Lower leg skin (tissue), 3 donors: ENCODE measurements at regions not wholly inside any gene's neighbourhood (a gene's known extent, or its start where the extent isn't known, plus 50 kb on each side); places are given as distances from the start of the nearest gene placed in this dataset.

ENCODE experiments used
- POLR2A ChIP-seq, 2 donors: fragments of 450-650 bp; IDR thresholded peaks; one replicate each; pipeline ENCODE4 v1.6.1; 2016 to 2017; ENCODE audit warnings: antibody characterized with exemption in 2 of 2, mild to moderate bottlenecking in 1 of 2, moderate library complexity in 1 of 2
- TF ChIP-seq, protein P1 (sequence below), 3 donors: fragments of 450-650 bp; IDR thresholded peaks; one replicate each; pipeline ENCODE4 v1.5.1; 2016; ENCODE audit warnings: antibody characterized with exemption in 3 of 3, mild to moderate bottlenecking in 3 of 3, moderate library complexity in 2 of 3

DNA sequence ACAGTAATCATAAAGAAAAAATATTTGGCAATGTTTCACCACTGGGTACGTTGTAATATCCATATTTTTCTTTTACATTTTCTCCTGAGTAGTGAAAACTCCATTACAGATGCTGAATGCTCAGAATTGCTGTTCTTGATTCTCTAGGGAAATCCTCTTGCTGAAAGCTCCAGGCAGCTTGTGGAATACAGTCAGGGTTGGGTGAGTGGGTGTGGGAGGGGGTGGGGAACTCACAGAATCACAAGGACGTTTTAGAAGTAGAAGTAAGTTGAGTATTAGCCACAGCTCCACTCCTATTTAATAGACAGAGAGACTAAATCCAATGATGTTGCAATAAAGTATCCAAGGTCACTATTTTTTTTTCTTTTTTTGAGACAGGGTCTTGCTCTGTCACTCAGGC is 1270.9 kb downstream of the TYW1 start:
- TF ChIP-seq, protein P1, sequence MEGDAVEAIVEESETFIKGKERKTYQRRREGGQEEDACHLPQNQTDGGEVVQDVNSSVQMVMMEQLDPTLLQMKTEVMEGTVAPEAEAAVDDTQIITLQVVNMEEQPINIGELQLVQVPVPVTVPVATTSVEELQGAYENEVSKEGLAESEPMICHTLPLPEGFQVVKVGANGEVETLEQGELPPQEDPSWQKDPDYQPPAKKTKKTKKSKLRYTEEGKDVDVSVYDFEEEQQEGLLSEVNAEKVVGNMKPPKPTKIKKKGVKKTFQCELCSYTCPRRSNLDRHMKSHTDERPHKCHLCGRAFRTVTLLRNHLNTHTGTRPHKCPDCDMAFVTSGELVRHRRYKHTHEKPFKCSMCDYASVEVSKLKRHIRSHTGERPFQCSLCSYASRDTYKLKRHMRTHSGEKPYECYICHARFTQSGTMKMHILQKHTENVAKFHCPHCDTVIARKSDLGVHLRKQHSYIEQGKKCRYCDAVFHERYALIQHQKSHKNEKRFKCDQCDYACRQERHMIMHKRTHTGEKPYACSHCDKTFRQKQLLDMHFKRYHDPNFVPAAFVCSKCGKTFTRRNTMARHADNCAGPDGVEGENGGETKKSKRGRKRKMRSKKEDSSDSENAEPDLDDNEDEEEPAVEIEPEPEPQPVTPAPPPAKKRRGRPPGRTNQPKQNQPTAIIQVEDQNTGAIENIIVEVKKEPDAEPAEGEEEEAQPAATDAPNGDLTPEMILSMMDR (IDR thresholded peaks at IDR 0.05), result no peak
- TF ChIP-seq POLR2A (IDR thresholded peaks at IDR 0.05), result no peak
